GM21825 (cell line): ENCODE measurements at regions not wholly inside any gene's neighbourhood (a gene's known extent, or its start where the extent isn't known, plus 50 kb on each side); places are given as distances from the start of the nearest gene placed in this dataset.
"Not testable (repeated sequence)": the region's sequence is repeated elsewhere in the genome, so short reads cannot be mapped to it uniquely, and the experiment has no call there.

Experiments used
- ATAC-seq: cut with Tn5 transposase; IDR thresholded peaks from one replicate; pipeline ENCODE4 v1.9.1; 2021; ENCODE audit warnings: mild to moderate bottlenecking, moderate library complexity; ENCODE audit not compliant: unreplicated experiment

GRCh38 chr4:129852434-129852833, 756.5 kb downstream of the C4orf33 start:
- no peak for ATAC-seq

GRCh38 chr4:129853685-129854467, 757.9 kb downstream of the C4orf33 start:
- not testable (repeated sequence) for ATAC-seq

GRCh38 chr4:129862461-129862860, 766.5 kb downstream of the C4orf33 start:
- no peak for ATAC-seq

- ATAC-seq = no peak
These were observed 767.3 kb downstream of the C4orf33 start for GRCh38 chr4:129863206-129863605.

GRCh38 chr4:129883996-129884395, 788.0 kb downstream of the C4orf33 start:
- ATAC-seq = no peak

GRCh38 chr4:129897111-129897510, 801.2 kb downstream of the C4orf33 start:
- ATAC-seq = no peak

- ATAC-seq = no peak
These were observed 803.9 kb downstream of the C4orf33 start for GRCh38 chr4:129899849-129900248.

GRCh38 chr4:129900430-129900953, 804.5 kb downstream of the C4orf33 start:
- ATAC-seq = no peak

- no peak for ATAC-seq
These were observed 805.3 kb downstream of the C4orf33 start for GRCh38 chr4:129901205-129901604.

GRCh38 chr4:129903861-129904260, 807.9 kb downstream of the C4orf33 start:
- no peak for ATAC-seq

- no peak for ATAC-seq
These were observed 809.3 kb downstream of the C4orf33 start for GRCh38 chr4:129905256-129905655.

- no peak for ATAC-seq
These were observed 812.2 kb downstream of the C4orf33 start for GRCh38 chr4:129908117-129908516.

GRCh38 chr4:129916991-129917390, 821.0 kb downstream of the C4orf33 start:
- ATAC-seq = no peak

- no peak for ATAC-seq
These were observed 821.7 kb downstream of the C4orf33 start for GRCh38 chr4:129917651-129918050.

- no peak for ATAC-seq
These were observed 831.0 kb downstream of the C4orf33 start for GRCh38 chr4:129926936-129927335.

GRCh38 chr4:129929052-129929451, 833.1 kb downstream of the C4orf33 start:
- ATAC-seq = no peak

- no peak for ATAC-seq
These were observed 834.0 kb downstream of the C4orf33 start for GRCh38 chr4:129929984-129930383.

GRCh38 chr4:129950217-129950616, 854.3 kb downstream of the C4orf33 start:
- no peak for ATAC-seq

- no peak for ATAC-seq
These were observed 870.2 kb downstream of the C4orf33 start for GRCh38 chr4:129966175-129966574.

GRCh38 chr4:129968366-129968765, 872.4 kb downstream of the C4orf33 start:
- ATAC-seq = no peak

GRCh38 chr4:129968778-129969177, 872.8 kb downstream of the C4orf33 start:
- no peak for ATAC-seq

- no peak for ATAC-seq
These were observed 874.8 kb downstream of the C4orf33 start for GRCh38 chr4:129970801-129971200.

GRCh38 chr4:129971419-129971818, 875.5 kb downstream of the C4orf33 start:
- ATAC-seq = no peak
